Suprapubic skin (tissue), 4 donors: ENCODE measurements at regions not wholly inside any gene's neighbourhood (a gene's known extent, or its start where the extent isn't known, plus 50 kb on each side); places are given as distances from the start of the nearest gene placed in this dataset.

Source experiments
- DNase-seq, 2 donors: peaks; one replicate each; pipeline ENCODE4 v3.0.0-alpha.2; 2019; ENCODE audit warnings: low spot score in 2 of 2
- H3K27ac ChIP-seq: fragments of 200-600 bp; sonication (generic); one replicate; pipeline ENCODE4 v1.5.1; 2019
- H3K27me3 ChIP-seq: fragments of 200-600 bp; sonication (generic); one replicate; pipeline ENCODE4 v1.5.1; 2019
- H3K36me3 ChIP-seq: fragments of 200-600 bp; sonication (generic); one replicate; pipeline ENCODE4 v1.5.1; 2019
- H3K4me1 ChIP-seq: fragments of 200-600 bp; sonication (generic); one replicate; pipeline ENCODE4 v1.5.1; 2019
- H3K4me3 ChIP-seq: fragments of 200-600 bp; sonication (generic); one replicate; pipeline ENCODE4 v1.5.1; 2019; ENCODE audit warnings: mild to moderate bottlenecking
- H3K9me3 ChIP-seq: fragments of 200-600 bp; sonication (generic); one replicate; pipeline ENCODE4 v1.5.1; 2019
- CTCF ChIP-seq, 2 donors: fragments of 200-600 bp in 1 of 2; fragments of 450-650 bp in 1 of 2; sonication (generic) in 1 of 2; IDR thresholded peaks; one replicate each; pipeline ENCODE4 v1.5.1; 2016 to 2019; ENCODE audit warnings: antibody characterized with exemption in 2 of 2, mild to moderate bottlenecking in 1 of 2, moderate library complexity in 1 of 2
- EP300 ChIP-seq: sonication (generic); formaldehyde crosslinking; IDR thresholded peaks from one replicate; pipeline ENCODE4 v1.6.1; 2017; ENCODE audit warnings: antibody characterized with exemption
- POLR2A ChIP-seq, 2 donors: fragments of 450-650 bp; IDR thresholded peaks; one replicate each; pipeline ENCODE4 v1.6.1; 2017; ENCODE audit warnings: antibody characterized with exemption in 2 of 2, mild to moderate bottlenecking in 2 of 2, moderate library complexity in 2 of 2
- POLR2AphosphoS5 ChIP-seq, 3 donors: sonication (generic); formaldehyde crosslinking; IDR thresholded peaks; one replicate each; pipeline ENCODE4 v1.6.1; 2017; ENCODE audit warnings: antibody characterized with exemption in 3 of 3
- WGBS: methylation state at CpG from one replicate; pipeline ENCODE4 v1.1.5; 2018; 5-methylcytosine and 5-hydroxymethylcytosine counted together

DNA sequence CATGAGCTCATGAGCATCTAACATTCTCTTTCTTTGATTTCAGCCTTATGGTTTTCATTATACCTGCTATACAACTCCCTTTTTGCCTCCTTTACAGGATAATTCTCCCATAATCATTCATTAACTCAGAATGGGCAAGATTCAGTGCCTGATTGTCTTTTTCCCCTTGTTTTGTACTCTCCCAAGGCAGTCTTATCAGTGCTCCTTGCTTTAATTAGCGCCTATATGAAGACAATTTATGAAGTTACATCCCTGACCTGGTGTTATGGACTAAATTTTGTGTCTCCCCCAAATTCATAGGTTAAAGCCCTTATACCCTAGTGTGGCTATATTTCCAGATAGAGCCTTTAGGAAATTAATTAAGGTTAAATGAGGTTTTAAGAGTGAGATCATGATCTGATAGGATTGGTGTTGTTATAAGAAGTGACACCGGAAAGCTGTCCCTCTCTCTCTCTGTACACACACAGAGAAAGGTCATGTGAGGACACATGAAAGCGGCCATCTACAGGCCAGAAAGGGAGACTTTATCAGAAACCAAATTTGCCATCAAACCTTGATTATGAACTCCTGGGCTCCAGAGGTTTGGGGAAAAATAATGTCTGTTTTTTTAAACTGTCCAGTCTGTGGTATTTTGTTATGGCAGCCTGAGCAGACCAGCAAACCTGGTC lies 185.8 kb upstream of the CHODL start:
- Histone ChIP-seq H3K36me3 (no peaks in the 10 kb centered on the region), H3K4me1 (no peaks in the 10 kb centered on the region), H3K27me3 (no peaks in the 10 kb centered on the region), H3K4me3 (no peak overlapping the region), H3K27ac (no peak overlapping the region), H3K9me3 (no peaks in the 10 kb centered on the region)
- TF ChIP-seq POLR2A (IDR thresholded peaks at IDR 0.05) (no peak), CTCF (IDR thresholded peaks at IDR 0.05) (no peak), EP300 (no peak)
- WGBS = 89% methylated on average over 3 of the region's 3 CpGs
- DNase-seq = no peak

DNA sequence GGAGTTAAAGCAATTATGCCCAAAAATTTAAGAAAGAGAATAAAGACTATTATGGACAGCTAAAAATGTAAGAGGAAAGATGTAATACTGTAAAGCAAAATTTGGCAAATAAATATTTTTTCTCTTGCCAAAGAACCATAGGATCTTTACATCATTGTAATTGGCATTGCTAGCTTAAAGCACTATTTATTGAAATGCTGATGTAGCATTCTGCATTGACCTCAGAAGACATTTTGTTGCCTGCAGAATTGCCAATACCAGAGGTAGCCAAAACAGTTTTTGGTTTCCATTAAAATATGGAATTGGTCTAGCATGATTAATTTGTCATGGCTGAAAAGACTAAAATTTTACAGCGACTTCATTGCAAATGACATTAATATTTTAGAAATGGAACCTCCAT lies 191.5 kb upstream of the CHODL start:
- Histone ChIP-seq H3K27me3 (no peaks in the 10 kb centered on the region), H3K9me3 (no peaks in the 10 kb centered on the region), H3K36me3 (no peaks in the 10 kb centered on the region), H3K4me1 (no peaks in the 10 kb centered on the region), H3K27ac (no peak overlapping the region), H3K4me3 (no peak overlapping the region)
- no peak for TF ChIP-seq POLR2A (IDR thresholded peaks at IDR 0.05)
- TF ChIP-seq CTCF (IDR thresholded peaks at IDR 0.05) = no peak
- TF ChIP-seq EP300 = no peak
- TF ChIP-seq POLR2AphosphoS5 (IDR thresholded peaks at IDR 0.05) = no peak
- 83% methylated on average over 1 of the region's 1 CpG for WGBS
- DNase-seq = no peak

DNA sequence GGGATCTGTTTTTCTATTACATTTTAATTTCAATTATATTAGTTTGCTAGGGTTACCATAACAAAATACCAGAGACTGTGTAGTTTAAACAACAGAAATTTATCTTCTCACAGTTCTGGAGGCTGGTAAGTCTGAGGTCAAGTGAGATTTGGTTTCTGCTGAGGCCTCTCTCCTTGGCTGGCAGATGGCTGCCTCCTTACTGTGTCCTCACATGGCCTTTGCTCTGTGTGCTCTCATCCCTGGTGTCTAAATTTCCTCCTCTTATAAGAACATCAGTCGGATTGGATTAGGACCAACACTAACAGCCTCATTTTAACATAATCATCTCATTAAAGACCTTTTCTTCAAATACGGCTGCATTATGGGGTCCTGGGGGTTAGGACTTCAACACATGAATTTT lies 195.2 kb upstream of the CHODL start:
- no peaks in the 10 kb centered on the region for H3K36me3 ChIP-seq
- H3K4me1 ChIP-seq = no peaks in the 10 kb centered on the region
- no peak for TF ChIP-seq CTCF (IDR thresholded peaks at IDR 0.05)
- no peak for TF ChIP-seq POLR2AphosphoS5 (IDR thresholded peaks at IDR 0.05)
- no peak for TF ChIP-seq POLR2A (IDR thresholded peaks at IDR 0.05)
- TF ChIP-seq EP300 = no peak
- DNase-seq = no peak
- no peak overlapping the region for H3K27ac ChIP-seq
- H3K4me3 ChIP-seq = no peak overlapping the region
- no peaks in the 10 kb centered on the region for H3K9me3 ChIP-seq
- H3K27me3 ChIP-seq = no peaks in the 10 kb centered on the region
- 87% methylated on average over 2 of the region's 2 CpGs for WGBS

GRCh38 chr21:18041012-18041411 lies 203.6 kb upstream of the CHODL start:
- Histone ChIP-seq H3K36me3 (no peaks in the 10 kb centered on the region), H3K4me3 (no peak overlapping the region), H3K27me3 (no peaks in the 10 kb centered on the region), H3K9me3 (no peaks in the 10 kb centered on the region), H3K27ac (no peak overlapping the region), H3K4me1 (no peaks in the 10 kb centered on the region)
- 43% methylated on average over 3 of the region's 3 CpGs for WGBS
- TF ChIP-seq POLR2AphosphoS5 (IDR thresholded peaks at IDR 0.05) = no peak
- TF ChIP-seq EP300 = no peak
- no peak for TF ChIP-seq POLR2A (IDR thresholded peaks at IDR 0.05)
- peak in 1 of 2 donors; percentile 6 for TF ChIP-seq CTCF (IDR thresholded peaks at IDR 0.05)
- no peak for DNase-seq

GRCh38 chr21:18030248-18030647 lies 211.1 kb upstream of the C21orf91 start:
- H3K36me3 ChIP-seq = no peaks in the 10 kb centered on the region
- no peaks in the 10 kb centered on the region for H3K27me3 ChIP-seq
- peaks cover 3% of the 10 kb centered on the region for H3K9me3 ChIP-seq
- no peak overlapping the region for H3K27ac ChIP-seq
- H3K4me3 ChIP-seq = no peak overlapping the region
- DNase-seq = no peak
- 73% methylated on average over 4 of the region's 4 CpGs for WGBS
- TF ChIP-seq POLR2A (IDR thresholded peaks at IDR 0.05) (no peak), EP300 (no peak), CTCF (IDR thresholded peaks at IDR 0.05) (no peak), POLR2AphosphoS5 (IDR thresholded peaks at IDR 0.05) (no peak)
- no peaks in the 10 kb centered on the region for H3K4me1 ChIP-seq
